ENCODE measurements at regions not wholly inside any gene's neighbourhood (a gene's known extent, or its start where the extent isn't known, plus 50 kb on each side); places are given as distances from the start of the nearest gene placed in this dataset.

DNA sequence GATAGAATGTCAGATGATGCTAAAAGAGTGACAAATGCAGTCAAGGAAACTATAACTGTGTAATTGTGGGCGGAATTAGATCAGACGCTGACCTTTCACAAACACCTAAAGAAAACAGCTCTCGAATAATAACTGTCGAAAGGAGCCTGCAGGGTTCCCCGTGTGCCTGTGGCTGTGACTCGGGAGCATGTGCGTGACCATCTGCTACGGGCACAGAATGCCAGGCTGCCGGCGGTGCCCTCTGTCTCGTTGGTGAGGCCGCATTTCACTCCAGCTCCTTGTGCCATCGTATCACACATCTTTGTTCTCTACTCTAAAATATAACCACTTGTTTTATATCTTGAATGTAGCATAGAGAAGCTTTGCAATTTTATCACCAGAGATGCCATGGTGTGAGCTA lies 267.8 kb upstream of the FMN2 start:
- H3K4me2 ChIP-seq (ENCODE audit: low read depth, low read length) = no peak overlapping the region
- TF ChIP-seq EZH2phosphoT487 (IDR thresholded peaks at IDR 0.05; ENCODE audit: low read length) (no peak), EZH2 (optimal IDR thresholded peaks at IDR 0.05; ENCODE audit: low read depth, low read length) (no peak)
- TF ChIP-seq, protein P1, sequence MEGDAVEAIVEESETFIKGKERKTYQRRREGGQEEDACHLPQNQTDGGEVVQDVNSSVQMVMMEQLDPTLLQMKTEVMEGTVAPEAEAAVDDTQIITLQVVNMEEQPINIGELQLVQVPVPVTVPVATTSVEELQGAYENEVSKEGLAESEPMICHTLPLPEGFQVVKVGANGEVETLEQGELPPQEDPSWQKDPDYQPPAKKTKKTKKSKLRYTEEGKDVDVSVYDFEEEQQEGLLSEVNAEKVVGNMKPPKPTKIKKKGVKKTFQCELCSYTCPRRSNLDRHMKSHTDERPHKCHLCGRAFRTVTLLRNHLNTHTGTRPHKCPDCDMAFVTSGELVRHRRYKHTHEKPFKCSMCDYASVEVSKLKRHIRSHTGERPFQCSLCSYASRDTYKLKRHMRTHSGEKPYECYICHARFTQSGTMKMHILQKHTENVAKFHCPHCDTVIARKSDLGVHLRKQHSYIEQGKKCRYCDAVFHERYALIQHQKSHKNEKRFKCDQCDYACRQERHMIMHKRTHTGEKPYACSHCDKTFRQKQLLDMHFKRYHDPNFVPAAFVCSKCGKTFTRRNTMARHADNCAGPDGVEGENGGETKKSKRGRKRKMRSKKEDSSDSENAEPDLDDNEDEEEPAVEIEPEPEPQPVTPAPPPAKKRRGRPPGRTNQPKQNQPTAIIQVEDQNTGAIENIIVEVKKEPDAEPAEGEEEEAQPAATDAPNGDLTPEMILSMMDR (IDR thresholded peaks at IDR 0.05; ENCODE audit: low read length) = no peak
- no peaks in the 10 kb centered on the region for H3K9me2 ChIP-seq (replicated peaks; ENCODE audit: insufficient read depth, low read length)

DNA sequence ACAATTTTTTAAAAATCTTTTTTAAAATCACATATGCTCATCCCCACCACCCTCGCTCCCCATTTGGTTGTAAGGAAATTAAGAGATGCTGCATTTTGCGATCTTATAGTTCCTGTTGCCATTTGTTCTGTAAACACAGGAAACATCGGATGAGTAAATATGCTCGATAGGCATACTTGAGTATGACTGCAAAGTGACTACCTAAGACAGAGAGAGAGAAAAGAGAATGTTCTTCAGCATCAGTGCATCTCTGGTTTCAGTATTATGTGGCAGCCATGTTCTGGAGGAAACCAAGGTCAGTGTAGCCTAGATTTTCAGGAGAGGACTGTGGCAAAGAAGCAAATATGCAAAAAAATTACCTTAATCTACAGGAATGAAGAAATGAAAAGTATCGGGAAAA lies 265.5 kb upstream of the FMN2 start:
- Histone ChIP-seq H3K36me3 (replicated peaks; ENCODE audit: insufficient read depth, low read length) (no peaks in the 10 kb centered on the region), H3K27me3 (replicated peaks; ENCODE audit: insufficient read depth, low read length) (no peaks in the 10 kb centered on the region), H2AFZ (ENCODE audit: low read length) (no peak overlapping the region), H3K4me2 (ENCODE audit: low read depth, low read length) (no peak overlapping the region), H3K9me3 (replicated peaks; ENCODE audit: insufficient read depth, low read length) (no peaks in the 10 kb centered on the region), H3K9me2 (replicated peaks; ENCODE audit: insufficient read depth, low read length) (no peaks in the 10 kb centered on the region), H3K4me3 (ENCODE audit: low read length) (no peak overlapping the region), H4K20me1 (ENCODE audit: insufficient read depth, low read length) (no peaks in the 10 kb centered on the region), H3K9ac (ENCODE audit: low read length) (no peak overlapping the region), H3K4me1 (ENCODE audit: low read length) (no peaks in the 10 kb centered on the region), H3K27ac (ENCODE audit: low read length) (no peak overlapping the region), H3F3A (ENCODE audit: insufficient read depth, low read length) (no peaks in the 10 kb centered on the region), H3K79me2 (ENCODE audit: low read length) (no peaks in the 10 kb centered on the region)
- TF ChIP-seq, protein P1 (IDR thresholded peaks at IDR 0.05; ENCODE audit: low read length) = no peak
- TF ChIP-seq EZH2phosphoT487 (IDR thresholded peaks at IDR 0.05; ENCODE audit: low read length) (no peak), EZH2 (optimal IDR thresholded peaks at IDR 0.05; ENCODE audit: low read depth, low read length) (no peak)
- DNase-seq = no peak

More for the DNA sequence above, 267.8 kb upstream of the FMN2 start:
- H3K36me3 ChIP-seq (replicated peaks; ENCODE audit: insufficient read depth, low read length) = no peaks in the 10 kb centered on the region
- no peak for DNase-seq
- no peaks in the 10 kb centered on the region for H3F3A ChIP-seq (ENCODE audit: insufficient read depth, low read length)
- H2AFZ ChIP-seq (ENCODE audit: low read length) = no peak overlapping the region
- H3K4me3 ChIP-seq (ENCODE audit: low read length) = no peak overlapping the region
- H3K27ac ChIP-seq (ENCODE audit: low read length) = no peak overlapping the region
- no peaks in the 10 kb centered on the region for H3K27me3 ChIP-seq (replicated peaks; ENCODE audit: insufficient read depth, low read length)
- H3K9me3 ChIP-seq (replicated peaks; ENCODE audit: insufficient read depth, low read length) = no peaks in the 10 kb centered on the region
- H3K9ac ChIP-seq (ENCODE audit: low read length) = no peak overlapping the region
- no peaks in the 10 kb centered on the region for H4K20me1 ChIP-seq (ENCODE audit: insufficient read depth, low read length)
- H3K79me2 ChIP-seq (ENCODE audit: low read length) = no peaks in the 10 kb centered on the region
- no peaks in the 10 kb centered on the region for H3K4me1 ChIP-seq (ENCODE audit: low read length)

DNA sequence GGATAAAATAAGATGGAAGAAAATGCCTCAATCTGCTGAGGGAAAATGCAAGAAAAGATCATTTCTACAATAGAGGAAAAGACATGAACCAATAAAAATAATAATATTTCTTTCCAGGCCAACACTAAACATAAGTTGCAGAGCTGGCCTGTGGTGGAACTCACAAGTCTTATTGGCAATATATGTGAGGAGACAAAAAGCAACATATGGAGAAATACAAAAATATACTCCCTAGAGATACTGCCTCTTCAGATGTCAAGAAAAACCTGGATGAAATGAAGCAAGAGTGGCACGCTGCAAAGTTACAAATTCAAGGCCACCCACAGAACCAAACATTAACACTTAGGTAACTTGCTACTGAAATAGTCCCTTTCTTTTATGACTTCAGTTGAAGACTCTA lies 264.9 kb upstream of the FMN2 start:
- no peak overlapping the region for H3K9ac ChIP-seq (ENCODE audit: low read length)
- no peaks in the 10 kb centered on the region for H3F3A ChIP-seq (ENCODE audit: insufficient read depth, low read length)
- no peak overlapping the region for H3K4me3 ChIP-seq (ENCODE audit: low read length)
- H3K4me1 ChIP-seq (ENCODE audit: low read length) = no peaks in the 10 kb centered on the region
- no peak overlapping the region for H3K27ac ChIP-seq (ENCODE audit: low read length)
- H4K20me1 ChIP-seq (ENCODE audit: insufficient read depth, low read length) = no peaks in the 10 kb centered on the region
- TF ChIP-seq EZH2phosphoT487 (IDR thresholded peaks at IDR 0.05; ENCODE audit: low read length) (no peak), EZH2 (optimal IDR thresholded peaks at IDR 0.05; ENCODE audit: low read depth, low read length) (no peak)
- TF ChIP-seq, protein P1 (IDR thresholded peaks at IDR 0.05; ENCODE audit: low read length) = no peak
- no peaks in the 10 kb centered on the region for H3K36me3 ChIP-seq (replicated peaks; ENCODE audit: insufficient read depth, low read length)
- no peaks in the 10 kb centered on the region for H3K9me3 ChIP-seq (replicated peaks; ENCODE audit: insufficient read depth, low read length)
- no peaks in the 10 kb centered on the region for H3K27me3 ChIP-seq (replicated peaks; ENCODE audit: insufficient read depth, low read length)
- H2AFZ ChIP-seq (ENCODE audit: low read length) = no peak overlapping the region
- no peaks in the 10 kb centered on the region for H3K9me2 ChIP-seq (replicated peaks; ENCODE audit: insufficient read depth, low read length)
- no peaks in the 10 kb centered on the region for H3K79me2 ChIP-seq (ENCODE audit: low read length)
- no peak for DNase-seq
- no peak overlapping the region for H3K4me2 ChIP-seq (ENCODE audit: low read depth, low read length)
